H1 (cell line): ENCODE measurements at regions not wholly inside any gene's neighbourhood (a gene's known extent, or its start where the extent isn't known, plus 50 kb on each side); places are given as distances from the start of the nearest gene placed in this dataset.

ENCODE experiments used
- CHD1 ChIP-seq: IDR thresholded peaks from 2 replicates; pipeline ENCODE4 v1.6.1; 2012; ENCODE audit warnings: low read depth, low read length, improper control_type of control experiment
- CTCF ChIP-seq, 3 experiments: IDR thresholded peaks; 1 replicate in 2 of 3; 2 replicates in 1 of 3; pipeline versions ENCODE4 v1.5.1 to v1.6.1; 2011; ENCODE audit warnings: low read length in 3 of 3, mild to moderate bottlenecking in 3 of 3, inconsistent platforms in 2 of 3, low read depth in 1 of 3, moderate library complexity in 1 of 3; ENCODE audit not compliant: insufficient read depth in 1 of 3; ENCODE audit errors: control extremely low read depth in 1 of 3
- HDAC2 ChIP-seq, 2 experiments: fragments of 300-600 bp in 1 of 2; sonication (generic) in 1 of 2; IDR thresholded peaks; 2 replicates each; pipeline ENCODE4 v1.6.1; 2011 to 2012; ENCODE audit warnings: low read depth in 2 of 2, low read length in 2 of 2, mild to moderate bottlenecking in 2 of 2, moderate library complexity in 2 of 2, borderline replicate concordance in 1 of 2, inconsistent platforms in 1 of 2
- POLR2AphosphoS5 ChIP-seq: IDR thresholded peaks from 2 replicates; pipeline ENCODE4 v1.6.1; 2011; ENCODE audit warnings: low read depth, low read length
- RFX5 ChIP-seq: IDR thresholded peaks from 2 replicates; pipeline ENCODE4 v1.6.1; 2011; ENCODE audit warnings: low read depth, low read length, improper control_type of control experiment, borderline replicate concordance
- TEAD4 ChIP-seq: IDR thresholded peaks from 2 replicates; pipeline ENCODE4 v1.6.1; 2012; ENCODE audit warnings: low read depth, low read length, inconsistent platforms, mixed read lengths
- YY1 ChIP-seq: IDR thresholded peaks from 2 replicates; pipeline ENCODE4 v1.6.1; 2011; ENCODE audit warnings: low read depth, mild to moderate bottlenecking, low read length

GRCh38 chr12:98113548-98113947, 401.8 kb upstream of the TMPO start:
- TF ChIP-seq YY1 (no peak), POLR2AphosphoS5 (no peak), CTCF (IDR thresholded peaks at IDR 0.05; ENCODE audit: control extremely low read depth in 1 of 3, insufficient read depth in 1 of 3, low read depth in 1 of 3, low read length in 3 of 3) (no peak), CHD1 (no peak), RFX5 (no peak), HDAC2 (IDR thresholded peaks at IDR 0.05; ENCODE audit: borderline replicate concordance in 1 of 2, low read depth in 2 of 2, low read length in 2 of 2) (no peak), TEAD4 (no peak)
